ENCODE measurements at regions not wholly inside any gene's neighbourhood (a gene's known extent, or its start where the extent isn't known, plus 50 kb on each side); places are given as distances from the start of the nearest gene placed in this dataset.
"Not testable (repeated sequence)": the region's sequence is repeated elsewhere in the genome, so short reads cannot be mapped to it uniquely, and the experiment has no call there.

- not testable (repeated sequence) for TF ChIP-seq EZH2 (IDR thresholded peaks at IDR 0.05); POLR2AphosphoS5 (IDR thresholded peaks at IDR 0.05; ENCODE audit: borderline replicate concordance, low read depth, low read length)
These were observed 533.8 kb downstream of the DMRTA1 start for GRCh38 chr9:22980429-22980828.
